DOHH2 (cell line): ENCODE measurements at regions not wholly inside any gene's neighbourhood (a gene's known extent, or its start where the extent isn't known, plus 50 kb on each side); places are given as distances from the start of the nearest gene placed in this dataset.

Experiments used
- CTCF ChIP-seq: fragments of 200-600 bp; sonication (generic); IDR thresholded peaks from one replicate; pipeline ENCODE4 v1.5.1; 2014; ENCODE audit warnings: antibody characterized with exemption, mild to moderate bottlenecking, low read depth, low read length; ENCODE audit not compliant: poor library complexity, severe bottlenecking
- EZH2phosphoT487 ChIP-seq: fragments of 200-600 bp; sonication (generic); IDR thresholded peaks from 2 replicates; pipeline ENCODE4 v1.6.1; 2017; ENCODE audit warnings: borderline replicate concordance, mild to moderate bottlenecking, antibody characterized with exemption, low read length, moderate library complexity, mixed read lengths

GRCh38 chr12:94803939-94804338, 153.6 kb upstream of the TMCC3 start:
- TF ChIP-seq CTCF, result no peak
- no peak for TF ChIP-seq EZH2phosphoT487
